ENCODE measurements at regions not wholly inside any gene's neighbourhood (a gene's known extent, or its start where the extent isn't known, plus 50 kb on each side); places are given as distances from the start of the nearest gene placed in this dataset.

- Histone ChIP-seq H3K4me2 (no peak overlapping the region), H3K9me3 (no peaks in the 10 kb centered on the region), H3K27ac (no peak overlapping the region), H3K4me3 (no peak overlapping the region), H3K4me1 (peaks cover 24% of the 10 kb centered on the region; the same call in 2 of the 3 replicates)
- TF ChIP-seq NPAS2 (CRISPR knock-in tag; IDR thresholded peaks at IDR 0.05; ENCODE audit: borderline replicate concordance), result no peak
- TF ChIP-seq JUN (IDR thresholded peaks at IDR 0.05), result no peak
- TF ChIP-seq ELK1 (IDR thresholded peaks at IDR 0.05; ENCODE audit: low read depth, low read length), result no peak
- TF ChIP-seq CHD4 (IDR thresholded peaks at IDR 0.05; ENCODE audit: borderline replicate concordance), result no peak
- no peak for TF ChIP-seq PHF8 (IDR thresholded peaks at IDR 0.05; ENCODE audit: borderline replicate concordance, low read depth)
- TF ChIP-seq MAZ (IDR thresholded peaks at IDR 0.05; ENCODE audit: borderline replicate concordance, low read depth, low read length), result no peak
- no peak for ATAC-seq
- CTCF ChIA-PET, result interaction anchor here (1.4 kb wide), 1 partner anchor 860 kb away, joined by 4 read pairs; no protein-coding TSS in a partner anchor
- no peak for FAIRE-seq
- 49% methylated on average over 2 of the region's 2 CpGs for WGBS (ENCODE audit: missing lambda C conversion rate)
- DNase-seq (ENCODE audit: low read depth in 1 of 2, low spot score in 1 of 2), result no peak
- POLR2A ChIA-PET, result no interaction called here
Measured at GRCh38 chr3:153885359-153885758, 235.8 kb upstream of the ARHGEF26 start.

- DNase-seq (ENCODE audit: low read depth in 1 of 2, low spot score in 1 of 2), result no peak
- ATAC-seq, result no peak
- Histone ChIP-seq H3K9me3 (no peaks in the 10 kb centered on the region), H3K4me1 (no peaks in the 10 kb centered on the region), H3K27ac (no peak overlapping the region), H3K4me3 (no peak overlapping the region), H3K4me2 (no peak overlapping the region)
- ChIA-PET POLR2A (no interaction called here), CTCF (no interaction called here)
- TF ChIP-seq HDAC2 (IDR thresholded peaks at IDR 0.05), result no peak
- TF ChIP-seq GATA3 (IDR thresholded peaks at IDR 0.05; ENCODE audit: borderline replicate concordance), result no peak
- TF ChIP-seq RARB (CRISPR knock-in tag; IDR thresholded peaks at IDR 0.05), result no peak
- TF ChIP-seq USF2 (IDR thresholded peaks at IDR 0.05), result no peak
- no peak for TF ChIP-seq NR3C1 (IDR thresholded peaks at IDR 0.05)
- no peak for TF ChIP-seq BHLHE40 (IDR thresholded peaks at IDR 0.05; ENCODE audit: low read depth, low read length)
- TF ChIP-seq KDM5A (IDR thresholded peaks at IDR 0.05), result no peak
- TF ChIP-seq MAFK (IDR thresholded peaks at IDR 0.05; ENCODE audit: partially characterized antibody), result no peak
- TF ChIP-seq KDM1A (IDR thresholded peaks at IDR 0.05; ENCODE audit: low read depth), result no peak
- no peak for TF ChIP-seq RFX5 (IDR thresholded peaks at IDR 0.05)
- TF ChIP-seq, protein P1, sequence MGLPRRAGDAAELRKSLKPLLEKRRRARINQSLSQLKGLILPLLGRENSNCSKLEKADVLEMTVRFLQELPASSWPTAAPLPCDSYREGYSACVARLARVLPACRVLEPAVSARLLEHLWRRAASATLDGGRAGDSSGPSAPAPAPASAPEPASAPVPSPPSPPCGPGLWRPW (IDR thresholded peaks at IDR 0.05), result no peak
- no peak for TF ChIP-seq JUNB (IDR thresholded peaks at IDR 0.05)
- no peak for TF ChIP-seq CBX2 (IDR thresholded peaks at IDR 0.05; ENCODE audit: borderline replicate concordance, low read depth)
- no peak for TF ChIP-seq RNF2 (IDR thresholded peaks at IDR 0.05; ENCODE audit: borderline replicate concordance, low read depth)
- no peak for FAIRE-seq
- 22% methylated on average over 2 of the region's 2 CpGs for WGBS (ENCODE audit: missing lambda C conversion rate)
Measured at GRCh38 chr3:153889905-153890334, 231.3 kb upstream of the ARHGEF26 start.

- no peak overlapping the region for H3K4me2 ChIP-seq
- no peak overlapping the region for H3K4me3 ChIP-seq
- CTCF ChIA-PET, result interaction anchor here (1.1 kb wide), 1 partner anchor 11 kb away, joined by 3 read pairs; no protein-coding TSS in a partner anchor
- 69% methylated on average over 5 of the region's 5 CpGs for WGBS (ENCODE audit: missing lambda C conversion rate)
- POLR2A ChIA-PET, result no interaction called here
- FAIRE-seq (no peak), ATAC-seq (no peak), DNase-seq (ENCODE audit: low read depth in 1 of 2, low spot score in 1 of 2) (no peak)
- H3K27ac ChIP-seq, result no peak overlapping the region
- no peaks in the 10 kb centered on the region for H3K9me3 ChIP-seq
- H3K4me1 ChIP-seq, result no peaks in the 10 kb centered on the region
- TF ChIP-seq, protein P2, sequence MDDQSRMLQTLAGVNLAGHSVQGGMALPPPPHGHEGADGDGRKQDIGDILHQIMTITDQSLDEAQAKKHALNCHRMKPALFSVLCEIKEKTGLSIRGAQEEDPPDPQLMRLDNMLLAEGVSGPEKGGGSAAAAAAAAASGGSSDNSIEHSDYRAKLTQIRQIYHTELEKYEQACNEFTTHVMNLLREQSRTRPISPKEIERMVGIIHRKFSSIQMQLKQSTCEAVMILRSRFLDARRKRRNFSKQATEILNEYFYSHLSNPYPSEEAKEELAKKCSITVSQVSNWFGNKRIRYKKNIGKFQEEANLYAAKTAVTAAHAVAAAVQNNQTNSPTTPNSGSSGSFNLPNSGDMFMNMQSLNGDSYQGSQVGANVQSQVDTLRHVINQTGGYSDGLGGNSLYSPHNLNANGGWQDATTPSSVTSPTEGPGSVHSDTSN (IDR thresholded peaks at IDR 0.05), result no peak
- TF ChIP-seq RNF2 (IDR thresholded peaks at IDR 0.05; ENCODE audit: borderline replicate concordance, low read depth) (no peak), HOXA7 (CRISPR knock-in tag; IDR thresholded peaks at IDR 0.05) (no peak), POLR2A (IDR thresholded peaks at IDR 0.05; ENCODE audit: low read length) (no peak), EHF (CRISPR knock-in tag; IDR thresholded peaks at IDR 0.05) (no peak), HEYL (CRISPR knock-in tag; IDR thresholded peaks at IDR 0.05) (no peak), TFCP2L1 (CRISPR knock-in tag; IDR thresholded peaks at IDR 0.05) (no peak), RFX5 (IDR thresholded peaks at IDR 0.05) (no peak), ZFP36 (IDR thresholded peaks at IDR 0.05; ENCODE audit: borderline replicate concordance, partially characterized antibody) (no peak), RARB (CRISPR knock-in tag; IDR thresholded peaks at IDR 0.05) (no peak), RAD21 (conservative IDR thresholded peaks at IDR 0.05 in 1 of 2, IDR thresholded peaks at IDR 0.05 in 1 of 2) (no peak), BHLHE40 (IDR thresholded peaks at IDR 0.05; ENCODE audit: low read depth, low read length) (no peak), TP53 (CRISPR knock-in tag; IDR thresholded peaks at IDR 0.05) (no peak), JUNB (IDR thresholded peaks at IDR 0.05) (no peak)
- TF ChIP-seq, protein P3, sequence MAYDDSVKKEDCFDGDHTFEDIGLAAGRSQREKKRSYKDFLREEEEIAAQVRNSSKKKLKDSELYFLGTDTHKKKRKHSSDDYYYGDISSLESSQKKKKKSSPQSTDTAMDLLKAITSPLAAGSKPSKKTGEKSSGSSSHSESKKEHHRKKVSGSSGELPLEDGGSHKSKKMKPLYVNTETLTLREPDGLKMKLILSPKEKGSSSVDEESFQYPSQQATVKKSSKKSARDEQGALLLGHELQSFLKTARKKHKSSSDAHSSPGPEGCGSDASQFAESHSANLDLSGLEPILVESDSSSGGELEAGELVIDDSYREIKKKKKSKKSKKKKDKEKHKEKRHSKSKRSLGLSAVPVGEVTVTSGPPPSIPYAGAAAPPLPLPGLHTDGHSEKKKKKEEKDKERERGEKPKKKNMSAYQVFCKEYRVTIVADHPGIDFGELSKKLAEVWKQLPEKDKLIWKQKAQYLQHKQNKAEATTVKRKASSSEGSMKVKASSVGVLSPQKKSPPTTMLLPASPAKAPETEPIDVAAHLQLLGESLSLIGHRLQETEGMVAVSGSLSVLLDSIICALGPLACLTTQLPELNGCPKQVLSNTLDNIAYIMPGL (CRISPR knock-in tag; IDR thresholded peaks at IDR 0.05; ENCODE audit: borderline replicate concordance), result no peak
- TF ChIP-seq, protein P4, sequence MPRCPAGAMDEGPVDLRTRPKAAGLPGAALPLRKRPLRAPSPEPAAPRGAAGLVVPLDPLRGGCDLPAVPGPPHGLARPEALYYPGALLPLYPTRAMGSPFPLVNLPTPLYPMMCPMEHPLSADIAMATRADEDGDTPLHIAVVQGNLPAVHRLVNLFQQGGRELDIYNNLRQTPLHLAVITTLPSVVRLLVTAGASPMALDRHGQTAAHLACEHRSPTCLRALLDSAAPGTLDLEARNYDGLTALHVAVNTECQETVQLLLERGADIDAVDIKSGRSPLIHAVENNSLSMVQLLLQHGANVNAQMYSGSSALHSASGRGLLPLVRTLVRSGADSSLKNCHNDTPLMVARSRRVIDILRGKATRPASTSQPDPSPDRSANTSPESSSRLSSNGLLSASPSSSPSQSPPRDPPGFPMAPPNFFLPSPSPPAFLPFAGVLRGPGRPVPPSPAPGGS (IDR thresholded peaks at IDR 0.05), result no peak
Measured at GRCh38 chr3:153892126-153892525, 229.1 kb upstream of the ARHGEF26 start.

Measured in A549 (cell line).